LNCAP (cell line): ENCODE measurements at regions not wholly inside any gene's neighbourhood (a gene's known extent, or its start where the extent isn't known, plus 50 kb on each side); places are given as distances from the start of the nearest gene placed in this dataset.

Source experiments
- TF ChIP-seq, protein P1 (sequence below): fragments of 450-650 bp; IDR thresholded peaks from 2 replicates; pipeline ENCODE4 v1.5.1; 2017; ENCODE audit warnings: mild to moderate bottlenecking

- TF ChIP-seq, protein P1, sequence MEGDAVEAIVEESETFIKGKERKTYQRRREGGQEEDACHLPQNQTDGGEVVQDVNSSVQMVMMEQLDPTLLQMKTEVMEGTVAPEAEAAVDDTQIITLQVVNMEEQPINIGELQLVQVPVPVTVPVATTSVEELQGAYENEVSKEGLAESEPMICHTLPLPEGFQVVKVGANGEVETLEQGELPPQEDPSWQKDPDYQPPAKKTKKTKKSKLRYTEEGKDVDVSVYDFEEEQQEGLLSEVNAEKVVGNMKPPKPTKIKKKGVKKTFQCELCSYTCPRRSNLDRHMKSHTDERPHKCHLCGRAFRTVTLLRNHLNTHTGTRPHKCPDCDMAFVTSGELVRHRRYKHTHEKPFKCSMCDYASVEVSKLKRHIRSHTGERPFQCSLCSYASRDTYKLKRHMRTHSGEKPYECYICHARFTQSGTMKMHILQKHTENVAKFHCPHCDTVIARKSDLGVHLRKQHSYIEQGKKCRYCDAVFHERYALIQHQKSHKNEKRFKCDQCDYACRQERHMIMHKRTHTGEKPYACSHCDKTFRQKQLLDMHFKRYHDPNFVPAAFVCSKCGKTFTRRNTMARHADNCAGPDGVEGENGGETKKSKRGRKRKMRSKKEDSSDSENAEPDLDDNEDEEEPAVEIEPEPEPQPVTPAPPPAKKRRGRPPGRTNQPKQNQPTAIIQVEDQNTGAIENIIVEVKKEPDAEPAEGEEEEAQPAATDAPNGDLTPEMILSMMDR: no peak
Observed at GRCh38 chr4:117284736-117285135, 199.4 kb upstream of the TRAM1L1 start.

DNA sequence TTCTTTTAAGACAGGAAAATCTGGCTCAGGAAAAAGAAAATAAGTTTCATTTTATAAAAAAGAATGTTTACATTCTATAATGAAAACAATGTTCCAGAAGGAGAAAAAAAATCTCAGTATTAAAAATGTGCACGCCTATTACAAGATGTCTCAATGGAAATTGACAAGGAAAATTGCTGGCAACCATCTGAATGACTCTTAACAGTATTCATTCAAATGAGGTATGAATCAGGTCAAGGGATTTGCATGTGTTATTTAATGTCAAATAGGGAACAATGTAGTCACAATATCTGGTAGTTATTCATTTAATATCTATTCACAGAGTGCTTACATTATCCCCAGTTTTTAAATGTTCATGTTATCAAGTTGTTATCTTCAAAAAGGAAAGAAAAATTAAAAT, 208.4 kb upstream of the TRAM1L1 start:
- TF ChIP-seq, protein P1: no peak

DNA sequence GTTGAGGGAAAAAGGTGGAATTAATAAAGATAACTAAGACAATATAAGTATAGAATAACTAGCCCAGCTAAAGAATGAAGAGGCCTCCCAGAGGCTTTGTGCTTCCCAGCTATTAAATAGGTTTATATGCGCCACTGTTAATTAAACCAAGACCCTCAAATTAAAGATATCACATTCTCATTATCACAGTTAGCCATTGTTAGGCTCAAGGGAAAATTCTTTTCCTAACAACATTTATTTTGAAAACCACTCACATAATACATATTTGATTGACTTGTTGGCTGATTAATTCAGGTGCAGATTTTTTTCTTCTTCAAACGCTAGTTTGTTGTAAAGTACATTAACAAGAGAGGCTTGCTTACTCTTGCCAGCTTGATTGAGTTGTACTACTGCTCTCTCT, 216.8 kb upstream of the TRAM1L1 start:
- TF ChIP-seq, protein P1: no peak

DNA sequence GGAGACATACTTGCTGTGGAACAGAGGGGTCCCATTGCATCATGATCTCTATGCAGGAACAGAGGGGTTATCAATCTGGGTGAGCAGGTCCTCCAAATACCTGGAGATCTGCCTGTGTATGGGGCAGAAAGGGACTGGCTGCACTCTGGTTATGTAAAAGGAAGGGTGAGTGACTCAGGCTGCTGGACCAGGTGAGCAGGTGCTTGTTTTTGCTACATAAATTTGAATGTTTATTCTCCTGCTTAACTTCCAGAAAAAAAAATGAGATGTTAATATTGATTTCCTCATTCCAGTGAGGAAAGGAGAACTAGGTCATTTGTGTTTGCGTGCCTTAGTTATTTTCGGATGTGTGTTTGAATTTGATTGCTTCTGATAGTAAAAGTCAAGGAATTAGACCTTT, 225.8 kb upstream of the TRAM1L1 start:
- TF ChIP-seq, protein P1: no peak

GRCh38 chr4:117311989-117312388, 226.6 kb upstream of the TRAM1L1 start:
- TF ChIP-seq, protein P1: no peak

- TF ChIP-seq, protein P1: no peak
Observed at GRCh38 chr4:117324851-117325491, 239.6 kb upstream of the TRAM1L1 start.

DNA sequence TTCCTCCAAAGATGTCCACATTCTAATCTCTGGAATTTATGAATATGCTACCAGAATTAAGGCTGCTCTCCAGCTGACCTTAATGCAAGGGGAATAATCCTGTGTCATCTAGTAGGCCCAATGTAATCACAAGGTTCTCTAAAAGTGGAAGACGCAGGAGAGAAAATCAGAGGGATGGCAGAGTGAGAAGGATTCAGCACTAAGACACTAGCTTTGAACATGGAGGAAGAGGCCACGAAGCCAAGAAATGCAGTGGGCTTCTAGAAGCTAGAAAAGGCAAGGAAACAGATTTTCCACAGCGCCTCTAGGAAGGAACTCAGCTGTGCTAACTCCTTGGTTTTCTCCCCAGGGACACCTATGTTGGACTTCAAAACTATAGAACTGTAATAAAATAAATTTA, 240.7 kb upstream of the TRAM1L1 start:
- TF ChIP-seq, protein P1: no peak

- TF ChIP-seq, protein P1: no peak
Observed at GRCh38 chr4:117327491-117327890, 242.1 kb upstream of the TRAM1L1 start.
